ENCODE measurements at regions not wholly inside any gene's neighbourhood (a gene's known extent, or its start where the extent isn't known, plus 50 kb on each side); places are given as distances from the start of the nearest gene placed in this dataset.

DNA sequence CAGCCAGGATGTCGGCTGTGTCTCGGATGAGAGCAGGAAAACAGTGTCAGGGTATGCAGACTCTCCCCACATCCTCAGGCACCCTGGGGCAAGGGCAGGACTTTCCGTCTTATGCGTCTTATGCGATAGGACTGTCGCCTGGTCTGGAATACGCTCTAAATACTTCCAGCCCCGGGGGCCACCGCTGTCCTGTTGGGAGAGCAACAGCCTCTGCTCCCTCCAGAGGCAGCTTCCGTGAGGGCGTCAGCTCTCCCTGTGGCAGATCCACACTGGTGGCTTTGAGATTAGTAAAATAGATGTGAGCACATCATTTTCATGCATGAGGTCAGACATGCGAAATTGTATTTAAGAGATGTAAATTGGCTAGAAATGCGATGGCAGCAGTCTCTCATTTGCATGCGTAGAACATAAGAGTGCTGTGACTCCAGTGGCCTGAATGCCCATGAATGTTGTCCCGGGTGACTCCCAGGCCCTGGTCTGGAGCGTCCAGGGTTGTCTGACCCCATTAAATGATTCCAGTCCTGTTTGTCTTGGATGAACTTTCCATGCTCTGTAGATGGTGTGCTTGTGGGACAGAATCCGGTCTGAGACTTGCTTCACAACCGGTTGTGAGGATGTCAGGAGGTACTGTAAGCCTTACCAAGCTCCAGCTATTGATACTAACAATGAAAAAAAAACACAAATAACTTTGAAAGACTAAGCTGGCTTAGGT, 228.2 kb downstream of the SYK start:
- TF ChIP-seq, protein P1, sequence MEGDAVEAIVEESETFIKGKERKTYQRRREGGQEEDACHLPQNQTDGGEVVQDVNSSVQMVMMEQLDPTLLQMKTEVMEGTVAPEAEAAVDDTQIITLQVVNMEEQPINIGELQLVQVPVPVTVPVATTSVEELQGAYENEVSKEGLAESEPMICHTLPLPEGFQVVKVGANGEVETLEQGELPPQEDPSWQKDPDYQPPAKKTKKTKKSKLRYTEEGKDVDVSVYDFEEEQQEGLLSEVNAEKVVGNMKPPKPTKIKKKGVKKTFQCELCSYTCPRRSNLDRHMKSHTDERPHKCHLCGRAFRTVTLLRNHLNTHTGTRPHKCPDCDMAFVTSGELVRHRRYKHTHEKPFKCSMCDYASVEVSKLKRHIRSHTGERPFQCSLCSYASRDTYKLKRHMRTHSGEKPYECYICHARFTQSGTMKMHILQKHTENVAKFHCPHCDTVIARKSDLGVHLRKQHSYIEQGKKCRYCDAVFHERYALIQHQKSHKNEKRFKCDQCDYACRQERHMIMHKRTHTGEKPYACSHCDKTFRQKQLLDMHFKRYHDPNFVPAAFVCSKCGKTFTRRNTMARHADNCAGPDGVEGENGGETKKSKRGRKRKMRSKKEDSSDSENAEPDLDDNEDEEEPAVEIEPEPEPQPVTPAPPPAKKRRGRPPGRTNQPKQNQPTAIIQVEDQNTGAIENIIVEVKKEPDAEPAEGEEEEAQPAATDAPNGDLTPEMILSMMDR (IDR thresholded peaks at IDR 0.05): no peak
- H3K4me1 ChIP-seq (ENCODE audit: low read depth): no peaks in the 10 kb centered on the region
- DNase-seq (no peak), ATAC-seq (no peak)
- H3K4me3 ChIP-seq: no peak overlapping the region
- intact Hi-C loops (cut with DNase I, micrococcal nuclease): loop anchor here in 1 of 2 donors (10.0 kb wide), 1 partner anchor 395 kb away; the partner anchor contains the start of gene NFIL3
- no peaks in the 10 kb centered on the region for H3K9me3 ChIP-seq
- H3K36me3 ChIP-seq (ENCODE audit: low read depth): no peaks in the 10 kb centered on the region

DNA sequence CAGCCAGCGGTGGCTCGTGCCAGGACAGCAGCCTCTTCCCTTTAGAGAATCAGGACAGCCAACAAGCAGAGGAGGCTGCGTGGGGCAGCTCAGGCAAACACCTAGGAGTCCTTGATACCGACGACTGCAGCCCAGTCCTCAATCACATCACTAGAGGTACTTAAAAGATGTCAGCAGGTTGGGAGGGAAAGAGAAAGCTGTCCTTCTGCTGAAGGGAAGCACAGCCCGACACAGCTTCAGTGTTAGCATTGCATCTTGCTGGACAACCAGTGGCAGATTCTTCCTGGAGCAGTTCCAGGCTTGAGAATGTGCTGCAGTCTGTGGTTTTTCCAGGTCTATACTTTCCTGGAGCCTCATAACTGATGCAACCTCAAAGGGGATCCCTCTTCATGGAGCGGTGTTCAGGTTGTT, 230.5 kb downstream of the SYK start:
- intact Hi-C loops (cut with DNase I, micrococcal nuclease): loop anchor here in 1 of 2 donors (10.0 kb wide), 1 partner anchor 393 kb away; the partner anchor contains the start of gene NFIL3
- Histone ChIP-seq H3K36me3 (ENCODE audit: low read depth) (no peaks in the 10 kb centered on the region), H3K9me3 (no peaks in the 10 kb centered on the region), H3K4me3 (no peak overlapping the region), H3K4me1 (ENCODE audit: low read depth) (peaks cover 4% of the 10 kb centered on the region)
- no peak for ATAC-seq
- TF ChIP-seq, protein P1 (IDR thresholded peaks at IDR 0.05): no peak
- DNase-seq: no peak

DNA sequence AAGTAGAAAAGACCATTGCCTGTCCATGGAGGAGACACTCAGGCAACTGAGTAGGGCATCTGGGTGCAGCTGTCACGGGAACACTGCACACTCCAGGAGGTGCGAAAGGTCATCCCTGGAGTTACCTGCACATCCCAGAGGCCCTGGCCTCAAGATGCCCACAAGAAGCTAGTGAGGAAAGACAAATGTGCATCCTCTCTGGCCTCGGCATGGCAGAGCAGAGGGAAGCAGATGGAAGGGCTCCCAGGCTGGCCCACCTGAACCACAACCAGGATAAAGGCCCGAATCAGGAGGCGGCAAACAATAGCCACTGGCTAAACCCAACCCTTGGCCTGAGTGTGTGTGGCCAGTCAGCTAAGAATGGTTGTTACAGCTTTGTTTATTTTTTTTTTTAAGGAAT, 231.7 kb downstream of the SYK start:
- intact Hi-C loops (cut with DNase I, micrococcal nuclease): loop anchor here in 1 of 2 donors (10.0 kb wide), 1 partner anchor 392 kb away; the partner anchor contains the start of gene NFIL3
- TF ChIP-seq, protein P1 (IDR thresholded peaks at IDR 0.05): no peak
- DNase-seq (no peak), ATAC-seq (no peak)
- Histone ChIP-seq H3K4me1 (ENCODE audit: low read depth) (peaks cover 16% of the 10 kb centered on the region), H3K9me3 (no peaks in the 10 kb centered on the region), H3K36me3 (ENCODE audit: low read depth) (no peaks in the 10 kb centered on the region), H3K4me3 (no peak overlapping the region)

DNA sequence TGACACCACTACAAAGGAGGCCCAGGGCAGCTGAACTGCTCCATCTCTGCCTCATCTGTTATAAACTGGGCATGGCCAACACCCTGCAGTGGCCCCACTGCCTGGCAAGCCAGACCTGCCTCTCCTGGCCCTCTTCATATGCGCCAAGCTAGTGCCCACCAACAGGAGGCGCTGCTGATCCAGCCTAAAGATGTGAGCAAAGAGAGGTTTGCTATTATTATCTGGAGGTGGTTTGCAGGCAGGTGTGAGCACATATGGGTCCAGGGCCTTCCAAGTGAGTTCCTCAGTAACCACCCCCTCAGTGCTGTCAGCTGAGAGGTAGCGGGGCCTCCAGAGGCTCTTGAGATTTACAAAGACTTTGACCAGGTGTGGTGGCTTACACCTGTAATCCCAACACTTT, 232.2 kb downstream of the SYK start:
- Histone ChIP-seq H3K4me3 (no peak overlapping the region), H3K9me3 (no peaks in the 10 kb centered on the region), H3K36me3 (ENCODE audit: low read depth) (no peaks in the 10 kb centered on the region), H3K4me1 (ENCODE audit: low read depth) (peaks cover 21% of the 10 kb centered on the region)
- intact Hi-C loops (cut with DNase I, micrococcal nuclease): loop anchor here in 1 of 2 donors (10.0 kb wide), 1 partner anchor 391 kb away; the partner anchor contains the start of gene NFIL3
- TF ChIP-seq, protein P1 (IDR thresholded peaks at IDR 0.05): peak; percentile 9
- ATAC-seq: no peak
- peak; percentile 54 to 63 (median 60) for DNase-seq

DNA sequence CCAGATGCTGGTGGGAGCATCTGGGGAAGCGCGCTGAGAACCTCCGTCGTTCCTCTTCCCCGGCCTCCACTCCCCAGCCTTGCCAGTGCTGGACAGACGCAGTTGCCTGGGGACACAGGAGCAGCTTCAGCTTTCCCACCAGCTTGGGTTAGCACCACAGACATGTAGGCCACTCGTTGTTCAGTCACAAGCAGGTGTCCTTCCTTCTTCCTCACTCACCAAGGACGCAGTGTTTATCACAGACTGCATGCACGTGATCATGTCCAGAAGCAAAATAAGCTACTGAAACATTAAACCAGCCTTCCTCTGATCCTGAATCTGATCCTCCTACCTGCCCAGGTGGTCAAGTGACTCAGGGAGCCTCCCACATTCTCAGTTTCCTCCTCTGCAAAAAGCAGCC, 232.9 kb downstream of the SYK start:
- TF ChIP-seq, protein P1 (IDR thresholded peaks at IDR 0.05): no peak
- Histone ChIP-seq H3K36me3 (ENCODE audit: low read depth) (no peaks in the 10 kb centered on the region), H3K4me3 (no peak overlapping the region), H3K4me1 (ENCODE audit: low read depth) (peaks cover 21% of the 10 kb centered on the region), H3K9me3 (no peaks in the 10 kb centered on the region)
- DNase-seq (no peak), ATAC-seq (no peak)
- intact Hi-C loops (cut with DNase I, micrococcal nuclease): loop anchor here in 1 of 2 donors (10.0 kb wide), 1 partner anchor 390 kb away; the partner anchor contains the start of gene NFIL3
